Endothelial cell of umbilical vein (primary cell): ENCODE measurements at regions not wholly inside any gene's neighbourhood (a gene's known extent, or its start where the extent isn't known, plus 50 kb on each side); places are given as distances from the start of the nearest gene placed in this dataset.

Experiments
- BruUV-seq: library from RNA; stranded (reverse); fragments of 400-500 nt; replicated peaks from 2 replicates; lab custom pipeline; 2021; lab: Mats Ljungman, UMichigan
- CTCF ChIA-PET: fragments of 300-600, 350-600 bp; sonication (Branson Sonifier 250); formaldehyde crosslinking; loops from one replicate; lab custom pipeline; 2021; ENCODE audit warnings: antibody characterized with exemption, inconsistent platforms; lab: Charles Lee
- POLR2A ChIA-PET: fragments of 300-600, 350-600 bp; sonication (Branson Sonifier 250); formaldehyde crosslinking; loops from one replicate; lab custom pipeline; 2021; ENCODE audit warnings: antibody characterized with exemption, inconsistent platforms; lab: Charles Lee
- DNase-seq: peaks from one replicate; pipeline ENCODE4 v3.0.0-alpha.2; 2011; ENCODE audit warnings: low read depth, low spot score
- FAIRE-seq: peaks from 2 replicates; lab custom pipeline; 2011; peaks lifted over from hg19 to GRCh38; lab: Jason Lieb, UNC
- H2AFZ ChIP-seq: 2 replicates; pipeline ENCODE4 v1.6.0; 2012; ENCODE audit warnings: low read depth, low read length, control low read depth, inconsistent platforms
- H3K27ac ChIP-seq: 2 replicates; pipeline ENCODE4 v1.5.1; 2011; ENCODE audit warnings: low read depth, mild to moderate bottlenecking, control low read depth, low read length, moderate library complexity; ENCODE audit not compliant: insufficient read depth
- H3K27me3 ChIP-seq, 2 experiments: 2 replicates each; pipeline versions ENCODE4 v1.6.0 to v1.6.1; 2011; ENCODE audit warnings: low read length in 2 of 2, mixed read lengths in 1 of 2; ENCODE audit not compliant: control insufficient read depth in 2 of 2, insufficient read depth in 2 of 2
- H3K36me3 ChIP-seq, 2 experiments: 2 replicates in 1 of 2; 3 replicates in 1 of 2; pipeline ENCODE4 v1.5.1; 2011; ENCODE audit warnings: low read length in 2 of 2, mild to moderate bottlenecking in 1 of 2, moderate library complexity in 1 of 2; ENCODE audit not compliant: control insufficient read depth in 2 of 2, insufficient read depth in 2 of 2; ENCODE audit errors: extremely low read depth in 1 of 2
- H3K4me1 ChIP-seq: 3 replicates; pipeline ENCODE4 v1.5.1; 2011; ENCODE audit warnings: mild to moderate bottlenecking, low read length; ENCODE audit not compliant: control insufficient read depth, insufficient read depth; ENCODE audit errors: extremely low read depth
- H3K4me2 ChIP-seq: 2 replicates; pipeline ENCODE4 v1.6.1; 2011; ENCODE audit warnings: low read length, control low read depth, mixed read lengths; ENCODE audit not compliant: insufficient read depth
- H3K4me3 ChIP-seq, 3 experiments: fragments of 200-600 bp in 1 of 3; sonication (generic), shearing (Covaris generic) in 1 of 3; replicated peaks in 1 of 3; 2 replicates each; pipeline ENCODE4 v1.5.1; 2011 to 2016; ENCODE audit warnings: control low read depth in 3 of 3, low read length in 3 of 3, mild to moderate bottlenecking in 2 of 3, inconsistent platforms in 1 of 3, low read depth in 1 of 3, moderate library complexity in 1 of 3; ENCODE audit not compliant: insufficient read depth in 1 of 3
- H3K79me2 ChIP-seq: 2 replicates; pipeline ENCODE4 v1.6.0; 2012; ENCODE audit warnings: low read length, inconsistent platforms; ENCODE audit not compliant: control insufficient read depth, insufficient read depth
- H3K9ac ChIP-seq: replicated peaks from 2 replicates; pipeline ENCODE3; 2011; ENCODE audit warnings: low read length, control low read depth; ENCODE audit not compliant: insufficient read depth; ENCODE audit errors: extremely low read depth
- H3K9me1 ChIP-seq: replicated peaks from 3 replicates; pipeline ENCODE4 v1.6.0; 2011; ENCODE audit warnings: mild to moderate bottlenecking, low read length; ENCODE audit not compliant: control insufficient read depth, insufficient read depth; ENCODE audit errors: extremely low read depth
- H3K9me3 ChIP-seq: replicated peaks from 2 replicates; pipeline ENCODE4 v1.5.1; 2012; ENCODE audit warnings: low read length, inconsistent platforms; ENCODE audit not compliant: control insufficient read depth, insufficient read depth
- H4K20me1 ChIP-seq: replicated peaks from 2 replicates; pipeline ENCODE3; 2011; ENCODE audit warnings: mild to moderate bottlenecking, low read length; ENCODE audit not compliant: control insufficient read depth, insufficient read depth; ENCODE audit errors: extremely low read depth
- CTCF ChIP-seq, 2 donors: IDR thresholded peaks; 1 replicate in 1 of 2; 2 replicates in 1 of 2; pipeline ENCODE4 v1.5.1; 2011; ENCODE audit warnings: low read length in 2 of 2, mild to moderate bottlenecking in 2 of 2, moderate library complexity in 2 of 2, control low read depth in 1 of 2, inconsistent platforms in 1 of 2, low read depth in 1 of 2; ENCODE audit not compliant: insufficient read depth in 1 of 2; ENCODE audit errors: extremely low read depth in 1 of 2
- EZH2 ChIP-seq: IDR thresholded peaks from 2 replicates; pipeline ENCODE4 v1.6.1; 2012; ENCODE audit warnings: borderline replicate concordance, low read depth, mild to moderate bottlenecking, moderate library complexity, low read length, inconsistent platforms; ENCODE audit not compliant: severe bottlenecking
- FOS ChIP-seq: IDR thresholded peaks from 2 replicates; pipeline ENCODE4 v1.6.1; 2011; ENCODE audit warnings: mild to moderate bottlenecking, low read length, moderate library complexity, borderline replicate concordance; ENCODE audit not compliant: insufficient read depth
- GATA2 ChIP-seq: IDR thresholded peaks from 2 replicates; pipeline ENCODE4 v1.7.0; 2011; ENCODE audit warnings: low read depth, mild to moderate bottlenecking, moderate library complexity, mixed read lengths, low read length; ENCODE audit not compliant: insufficient read length, insufficient read depth
- JUN ChIP-seq: IDR thresholded peaks from 2 replicates; pipeline ENCODE4 v1.6.1; 2011; ENCODE audit warnings: borderline replicate concordance, low read depth; ENCODE audit not compliant: insufficient read length, insufficient read depth
- MAX ChIP-seq: IDR thresholded peaks from 2 replicates; pipeline ENCODE4 v1.6.1; 2011; ENCODE audit not compliant: insufficient read depth, insufficient read length
- MYC ChIP-seq: IDR thresholded peaks from one replicate; pipeline ENCODE4 v1.6.1; 2011; ENCODE audit warnings: mild to moderate bottlenecking, low read depth, low read length
- POLR2A ChIP-seq: IDR thresholded peaks from 2 replicates; pipeline ENCODE4 v1.6.1; 2012; ENCODE audit warnings: low read depth, mild to moderate bottlenecking, control low read depth, low read length
- POLR2AphosphoS5 ChIP-seq: IDR thresholded peaks from 2 replicates; pipeline ENCODE4 v1.6.1; 2012; ENCODE audit warnings: low read depth, mild to moderate bottlenecking, control low read depth, low read length, moderate library complexity; ENCODE audit not compliant: insufficient read depth
- dilution Hi-C: fragments of 300-500 bp; cut with MboI; formaldehyde crosslinking; loops from one replicate; pipeline ENCODE4 v1.15.0; 2019; ENCODE audit warnings: low sequenced_read_pairs; ENCODE audit not compliant: extremely low pct_ligation_motif_present
- intact Hi-C: fragments of 100-400 bp; cut with micrococcal nuclease; formaldehyde crosslinking; loops from one replicate; pipeline ENCODE4 v1.10.0; 2022

GRCh38 chr2:216989340-216990129 lies 129.7 kb upstream of the TNP1 start:
- no peak overlapping the region for H2AFZ ChIP-seq
- no peak for FAIRE-seq
- H3K9ac ChIP-seq = no peak overlapping the region
- ChIA-PET CTCF (interaction anchor here (0.8 to 1.8 kb wide), 6 partner anchors 18 to 521 kb away, joined by 3 to 17 read pairs (median 3); no protein-coding TSS in a partner anchor), POLR2A (no interaction called here)
- H3K27me3 ChIP-seq = peaks cover 0 to 2% of the 10 kb centered on the region in 2 experiments
- BruUV-seq = no TSS peak
- H3K9me3 ChIP-seq = no peaks in the 10 kb centered on the region
- H4K20me1 ChIP-seq = no peaks in the 10 kb centered on the region
- H3K36me3 ChIP-seq = no peaks in the 10 kb centered on the region
- intact Hi-C loops (no loop called here), dilution Hi-C loops (no loop called here)
- no peak overlapping the region for H3K4me3 ChIP-seq
- no peaks in the 10 kb centered on the region for H3K4me1 ChIP-seq
- H3K4me2 ChIP-seq = no peak overlapping the region
- no peak for DNase-seq
- H3K9me1 ChIP-seq = no peaks in the 10 kb centered on the region
- TF ChIP-seq FOS (no peak), MAX (no peak), JUN (no peak), GATA2 (no peak), POLR2AphosphoS5 (no peak), MYC (no peak), CTCF (IDR thresholded peaks at IDR 0.05; ENCODE audit: extremely low read depth in 1 of 2, insufficient read depth in 1 of 2, low read depth in 1 of 2, low read length in 2 of 2) (no peak), POLR2A (no peak), EZH2 (no peak)
- H3K27ac ChIP-seq = no peak overlapping the region
- H3K79me2 ChIP-seq = no peaks in the 10 kb centered on the region
